ENCODE measurements at regions not wholly inside any gene's neighbourhood (a gene's known extent, or its start where the extent isn't known, plus 50 kb on each side); places are given as distances from the start of the nearest gene placed in this dataset.

DNA sequence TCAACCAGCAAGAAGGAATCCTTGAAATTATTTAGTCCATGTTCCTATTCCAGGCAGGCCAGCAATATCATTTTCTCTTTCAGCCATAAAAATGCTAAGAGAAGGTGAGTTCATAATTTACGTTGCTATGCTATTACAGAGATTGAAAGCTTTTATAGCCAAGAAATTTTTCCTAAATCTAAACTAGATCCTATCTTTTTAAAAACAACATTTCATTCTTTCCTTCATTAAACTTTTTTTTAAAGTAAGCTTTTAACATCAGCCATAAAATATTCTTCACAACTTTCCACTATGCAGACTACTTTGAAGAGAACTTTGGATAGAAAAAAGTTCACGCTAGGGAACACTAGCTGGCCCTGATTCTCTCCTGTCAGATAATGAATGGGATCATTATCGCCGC is 159.8 kb downstream of the RPS12 start:
- DNase-seq, result no peak

- DNase-seq, result no peak
Observed at GRCh38 chr6:132977413-132977812, 163.0 kb downstream of the RPS12 start.

- no peak for DNase-seq
Observed at GRCh38 chr6:132978685-132979084, 164.3 kb downstream of the RPS12 start.

DNA sequence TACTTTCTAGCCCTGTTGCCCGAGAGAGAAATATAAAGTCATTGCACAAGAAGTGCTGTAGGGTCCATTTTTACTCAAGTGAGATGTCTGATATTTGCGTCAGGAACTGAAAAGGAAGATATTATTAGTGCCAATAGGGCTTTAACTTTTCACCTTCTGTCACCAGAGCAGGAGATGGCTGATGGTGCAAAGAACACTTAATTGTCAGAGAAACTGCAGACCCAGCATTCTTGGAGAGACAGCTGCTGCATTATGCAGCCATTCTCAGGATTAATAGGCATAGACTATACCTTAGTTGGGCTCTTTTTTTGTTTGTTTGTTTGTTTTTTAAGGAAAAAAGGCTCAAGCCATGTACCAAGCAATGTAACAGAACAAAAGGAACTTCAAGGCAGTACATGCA is 179.4 kb downstream of the RPS12 start:
- DNase-seq, result no peak

DNA sequence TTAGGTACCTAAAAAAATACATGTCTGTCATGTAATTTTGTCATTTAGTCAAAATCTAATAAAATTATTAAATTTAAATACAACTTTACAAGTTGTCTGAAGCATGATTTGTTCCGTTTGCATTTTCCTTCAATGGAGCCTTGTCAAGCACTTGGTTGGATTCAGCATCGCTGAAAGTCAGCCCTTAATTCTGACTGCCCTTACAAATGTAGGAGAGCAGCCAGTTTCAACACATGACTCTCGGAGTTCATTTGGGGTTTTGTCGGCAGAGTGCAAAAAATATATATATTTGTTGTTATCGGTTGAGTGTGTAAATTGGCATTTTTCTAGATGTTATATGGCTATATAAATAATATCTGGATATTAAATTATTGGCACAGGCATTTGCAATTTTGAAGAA is 180.6 kb downstream of the RPS12 start:
- no peak for DNase-seq

GRCh38 chr6:132995432-132995831 is 181.1 kb downstream of the RPS12 start:
- DNase-seq, result no peak

- DNase-seq, result no peak
Observed at GRCh38 chr6:132998418-132998817, 184.0 kb downstream of the RPS12 start.

DNA sequence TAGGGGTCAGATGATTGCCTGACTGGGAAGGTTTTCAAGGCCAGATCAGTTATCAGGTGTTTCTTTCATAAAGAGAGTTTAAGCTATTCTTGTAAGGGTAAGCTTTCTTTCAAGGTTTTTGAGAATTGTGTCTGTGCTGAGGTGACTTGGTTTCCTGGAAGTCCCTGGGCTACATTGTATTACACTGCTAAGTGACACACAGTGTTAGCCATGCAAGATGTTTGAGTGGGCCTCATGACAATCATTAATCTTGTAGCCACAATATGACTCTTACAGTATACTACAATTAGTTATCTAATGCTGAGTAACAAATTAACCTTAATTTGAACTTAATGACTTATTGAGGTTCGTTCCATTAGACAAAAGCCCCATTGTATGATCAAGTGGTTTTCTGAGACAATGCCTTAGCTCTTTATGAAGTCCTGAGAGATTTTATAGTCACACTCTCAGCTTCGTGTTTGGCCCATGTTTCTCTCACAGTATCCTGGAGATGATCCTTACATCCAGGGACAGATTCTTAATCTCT is 186.7 kb downstream of the RPS12 start:
- no peak for DNase-seq

DNA sequence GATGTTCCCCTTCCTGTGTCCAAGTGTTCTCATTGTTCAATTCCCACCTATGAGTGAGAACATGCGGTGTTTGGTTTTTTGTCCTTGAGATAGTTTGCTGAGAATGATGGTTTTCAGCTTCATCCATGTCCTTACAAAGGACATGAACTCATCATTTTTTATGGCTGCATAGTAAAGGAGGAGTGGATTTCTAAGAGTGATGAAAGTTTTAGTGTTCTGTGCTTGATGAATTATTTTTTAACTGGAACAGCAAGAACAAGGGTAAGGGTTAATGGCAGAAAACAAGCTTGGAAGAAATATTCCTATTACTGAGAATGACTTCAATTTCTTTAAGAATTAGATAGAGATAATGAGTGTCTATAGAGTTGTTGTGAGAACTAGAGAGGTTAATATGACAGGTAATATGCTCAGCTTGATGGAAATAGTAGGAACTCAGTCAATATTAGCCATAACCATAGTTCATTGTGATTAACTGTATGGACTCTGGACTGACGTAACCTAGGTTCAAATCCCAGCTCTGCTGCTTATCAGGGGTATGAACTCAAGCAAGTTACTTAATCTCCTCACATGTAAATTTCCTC is 190.0 kb downstream of the RPS12 start:
- no peak for DNase-seq

DNA sequence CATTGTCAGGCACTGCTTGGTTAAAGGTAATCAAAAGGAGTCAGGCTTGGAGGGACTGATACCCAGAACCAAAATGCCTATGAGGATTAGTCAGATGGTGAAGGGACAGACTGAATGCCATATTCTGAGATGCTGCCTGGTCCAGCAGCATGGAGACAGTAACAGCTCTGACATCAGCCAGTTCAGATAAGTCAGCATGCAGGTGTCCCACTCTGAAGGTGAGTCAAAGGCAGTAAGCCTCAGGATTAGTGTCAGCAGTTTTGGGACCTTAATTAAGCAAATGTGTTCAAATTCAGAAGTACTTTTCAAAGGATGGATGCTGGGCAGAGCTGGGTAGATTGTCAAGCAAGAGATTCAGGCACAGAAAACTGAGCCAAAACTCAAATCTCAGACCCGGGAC is 198.4 kb downstream of the RPS12 start:
- DNase-seq, result no peak

DNA sequence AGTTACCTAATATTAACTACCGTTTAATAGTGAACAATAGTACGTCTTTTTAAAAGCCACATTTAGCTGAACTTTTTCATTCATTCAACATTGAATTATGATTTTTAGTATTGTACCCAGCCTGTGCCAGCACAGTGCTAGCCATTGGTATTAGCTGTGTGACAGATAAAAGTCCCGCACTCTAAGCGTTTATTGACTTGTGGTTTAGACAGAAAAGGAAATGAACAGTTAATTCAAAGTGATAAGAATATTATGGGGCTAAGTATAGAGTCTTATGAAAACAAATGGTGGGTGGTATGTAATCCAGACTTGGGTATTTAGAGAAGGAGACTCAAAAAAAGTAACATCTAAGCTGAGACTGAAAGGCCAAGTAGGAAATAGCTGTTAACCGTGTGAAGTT is 202.3 kb downstream of the RPS12 start:
- DNase-seq, result no peak

GRCh38 chr6:133017581-133017980 is 203.2 kb downstream of the RPS12 start:
- DNase-seq, result no peak

- no peak for DNase-seq
Observed at GRCh38 chr6:133026705-133027104, 212.3 kb downstream of the RPS12 start.

DNA sequence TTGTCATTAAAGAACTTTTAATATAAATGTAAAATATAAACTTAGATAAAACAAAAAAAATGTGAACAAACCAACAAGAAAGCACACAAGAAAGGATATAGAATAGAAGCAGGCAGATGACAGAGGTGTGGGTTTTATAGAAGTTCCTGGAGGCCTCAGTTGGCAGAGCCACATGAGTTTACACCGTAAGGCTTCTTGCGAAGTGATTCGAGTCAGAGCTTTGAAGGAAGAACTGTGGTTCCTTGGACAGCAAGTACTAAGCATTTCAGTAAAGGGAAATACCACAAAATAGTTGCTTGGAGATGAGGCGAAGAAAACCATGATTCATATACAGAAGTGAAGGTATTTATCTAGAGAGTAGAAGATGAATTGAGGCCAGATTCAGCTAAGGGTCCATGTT is 207.9 kb upstream of the EYA4 start:
- no peak for DNase-seq

DNA sequence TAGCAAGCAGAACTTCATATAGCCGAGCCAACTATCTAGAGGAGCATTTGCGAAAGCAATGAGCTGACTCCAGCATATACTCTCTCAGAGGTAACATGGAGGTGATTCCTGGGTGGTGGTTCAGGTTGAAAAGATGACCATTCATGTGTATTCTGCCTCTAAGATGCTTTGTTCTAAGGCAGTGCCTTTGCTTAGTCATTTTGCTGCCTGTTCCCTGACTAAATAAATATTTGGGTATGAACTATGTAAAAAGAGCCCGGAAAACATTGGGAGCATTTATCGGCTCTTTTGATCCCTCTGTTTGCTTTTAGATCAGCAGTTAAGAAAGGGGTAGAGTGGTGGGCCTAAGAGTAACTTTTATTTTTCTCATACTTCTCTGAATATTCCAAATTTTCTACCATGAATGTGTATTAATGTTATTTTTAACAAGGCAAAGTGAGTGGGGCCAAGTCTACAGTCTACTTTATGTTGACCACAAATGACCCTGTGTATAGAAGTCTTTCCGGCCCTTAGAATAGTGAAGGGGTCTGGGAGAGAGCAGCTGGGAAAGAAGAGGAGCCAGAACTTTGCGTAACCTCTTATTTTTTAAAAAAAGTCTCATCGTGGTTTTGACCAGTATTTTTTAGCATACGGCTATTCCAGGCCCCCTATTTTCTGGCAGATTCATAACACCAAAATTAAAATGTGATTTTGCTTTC is 206.5 kb upstream of the EYA4 start:
- no peak for DNase-seq

DNA sequence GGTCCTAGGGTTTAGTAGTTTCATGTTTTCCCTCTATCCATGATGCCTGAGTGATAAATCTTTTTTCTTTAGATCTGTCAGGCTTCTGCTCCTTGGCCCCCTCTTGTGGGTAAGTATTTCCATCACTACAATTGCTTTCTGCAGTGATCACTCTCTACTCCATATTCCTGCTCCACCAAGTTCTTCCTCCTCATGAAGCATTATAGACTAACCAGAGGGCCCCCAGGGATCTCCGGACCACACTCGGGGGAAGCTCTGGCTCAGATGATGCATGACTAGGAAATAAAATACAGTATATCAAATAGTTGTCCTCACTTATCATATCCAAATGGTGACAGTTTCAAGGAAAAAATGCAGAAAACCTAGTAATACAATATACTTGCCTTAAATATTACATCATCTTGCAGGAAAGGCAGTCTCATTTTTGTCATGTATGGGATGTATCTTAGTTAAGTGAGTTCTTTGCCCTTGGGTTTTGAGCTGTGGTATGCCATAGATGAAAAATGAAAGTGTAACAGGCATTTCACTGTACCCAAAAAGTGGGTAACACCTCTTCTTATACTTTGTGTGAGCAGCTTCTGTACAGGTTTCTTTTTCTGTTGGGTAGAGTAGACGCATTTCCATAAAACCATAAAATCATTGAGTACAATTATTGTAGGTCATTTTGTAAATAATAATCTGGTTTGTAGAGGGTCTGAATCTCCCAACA is 200.9 kb upstream of the EYA4 start:
- no peak for DNase-seq

DNA sequence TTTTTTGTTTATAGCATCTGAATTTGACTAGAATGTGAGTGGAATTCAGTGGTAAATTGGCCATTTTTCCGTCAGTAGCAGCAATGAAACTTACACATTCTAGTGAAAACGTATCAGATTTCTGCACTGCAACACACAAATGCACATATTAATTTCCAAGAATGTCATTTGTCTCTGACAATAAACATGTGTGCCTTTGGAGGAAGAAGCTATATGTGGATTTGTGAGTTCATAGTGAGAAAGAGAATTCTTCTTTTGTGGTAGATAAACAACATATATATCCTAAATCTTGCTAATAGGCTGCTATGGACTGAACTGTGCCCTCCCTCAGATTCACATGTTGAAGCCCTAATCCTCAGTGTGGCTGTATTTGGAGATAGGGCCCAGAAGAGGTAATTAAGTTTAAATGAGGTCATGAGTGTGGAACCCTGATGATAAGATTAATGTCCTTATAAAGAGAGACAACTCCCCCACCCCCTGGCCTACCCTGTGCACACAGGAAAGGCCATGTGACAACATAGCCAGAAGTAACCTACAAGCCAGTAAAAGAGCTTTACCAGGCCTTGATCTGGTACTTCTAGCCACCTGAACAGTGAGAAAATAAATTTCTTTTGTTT is 200.2 kb upstream of the EYA4 start:
- DNase-seq, result no peak

GRCh38 chr6:133042550-133043120 is 198.5 kb upstream of the EYA4 start:
- DNase-seq, result no peak

- DNase-seq, result no peak
Observed at GRCh38 chr6:133046576-133046975, 194.6 kb upstream of the EYA4 start.

DNA sequence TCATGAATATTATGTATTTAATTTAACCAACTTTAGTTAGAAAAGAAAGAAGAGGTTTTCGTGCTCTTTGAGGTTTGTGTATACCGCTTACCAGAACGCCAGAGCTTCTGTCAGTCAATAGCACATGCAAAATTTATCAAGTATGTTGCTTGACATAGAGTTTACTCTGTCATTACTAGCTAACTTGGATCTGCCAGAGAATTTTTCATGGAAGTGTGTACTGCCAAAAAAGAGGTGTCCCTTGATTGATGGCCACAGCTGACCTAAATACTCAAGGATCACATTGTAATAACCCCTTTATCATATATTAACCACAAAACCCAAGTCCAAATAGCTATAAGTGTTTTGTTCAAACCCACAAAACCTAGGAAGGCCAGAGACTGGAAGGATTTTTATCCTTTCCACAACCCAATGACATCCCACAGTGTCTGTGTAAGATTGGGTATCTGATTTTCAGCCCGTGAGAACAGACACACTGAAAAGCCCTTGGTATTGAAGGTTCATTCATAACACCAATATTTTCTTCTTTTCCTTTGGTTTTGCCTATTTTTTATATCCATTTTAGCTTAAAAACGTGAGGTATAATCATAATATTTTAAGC is 194.0 kb upstream of the EYA4 start:
- no peak for DNase-seq

DNA sequence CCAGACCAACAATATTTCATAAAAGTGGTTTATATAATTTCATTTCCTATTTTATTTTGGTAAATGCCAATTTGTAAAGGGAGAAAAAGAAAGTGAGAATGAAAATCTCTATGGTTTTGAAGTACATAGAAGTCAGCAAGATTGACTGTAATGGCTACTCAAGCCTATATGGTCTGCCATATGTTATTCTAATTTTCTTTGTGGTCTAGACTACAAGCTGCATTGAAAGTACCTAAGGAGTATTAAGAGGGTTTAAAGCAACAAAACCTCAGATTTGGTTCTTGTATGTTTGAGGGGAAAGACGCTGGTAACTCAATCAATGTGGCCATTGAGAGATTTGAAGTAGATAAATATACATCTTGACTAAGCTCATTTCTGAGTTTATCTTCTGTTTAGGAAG is 193.5 kb upstream of the EYA4 start:
- DNase-seq, result no peak

GRCh38 chr6:133051240-133051639 is 189.9 kb upstream of the EYA4 start:
- no peak for DNase-seq
